ENCODE measurements at regions not wholly inside any gene's neighbourhood (a gene's known extent, or its start where the extent isn't known, plus 50 kb on each side); places are given as distances from the start of the nearest gene placed in this dataset.

DNA sequence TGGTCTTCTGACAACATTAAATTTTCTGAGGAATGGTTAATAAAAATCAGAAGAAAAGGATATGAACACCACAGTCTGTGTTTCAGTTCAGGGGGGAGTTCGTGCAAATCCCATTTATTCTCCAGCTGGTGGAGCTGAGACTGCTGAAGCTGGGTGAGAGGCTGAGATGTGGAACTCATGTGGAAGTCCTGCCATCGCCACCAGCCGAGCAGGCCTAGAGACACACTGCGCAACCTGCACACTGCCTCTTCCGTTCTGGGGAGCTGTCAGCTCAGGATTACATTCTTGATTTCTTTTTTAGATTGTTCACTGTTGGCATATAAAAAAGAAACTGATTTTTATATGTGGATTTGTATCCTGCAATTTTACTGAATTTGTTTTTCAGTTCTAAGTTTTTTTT lies 66.6 kb upstream of the ELOVL6 start:
- TF ChIP-seq, protein P1, sequence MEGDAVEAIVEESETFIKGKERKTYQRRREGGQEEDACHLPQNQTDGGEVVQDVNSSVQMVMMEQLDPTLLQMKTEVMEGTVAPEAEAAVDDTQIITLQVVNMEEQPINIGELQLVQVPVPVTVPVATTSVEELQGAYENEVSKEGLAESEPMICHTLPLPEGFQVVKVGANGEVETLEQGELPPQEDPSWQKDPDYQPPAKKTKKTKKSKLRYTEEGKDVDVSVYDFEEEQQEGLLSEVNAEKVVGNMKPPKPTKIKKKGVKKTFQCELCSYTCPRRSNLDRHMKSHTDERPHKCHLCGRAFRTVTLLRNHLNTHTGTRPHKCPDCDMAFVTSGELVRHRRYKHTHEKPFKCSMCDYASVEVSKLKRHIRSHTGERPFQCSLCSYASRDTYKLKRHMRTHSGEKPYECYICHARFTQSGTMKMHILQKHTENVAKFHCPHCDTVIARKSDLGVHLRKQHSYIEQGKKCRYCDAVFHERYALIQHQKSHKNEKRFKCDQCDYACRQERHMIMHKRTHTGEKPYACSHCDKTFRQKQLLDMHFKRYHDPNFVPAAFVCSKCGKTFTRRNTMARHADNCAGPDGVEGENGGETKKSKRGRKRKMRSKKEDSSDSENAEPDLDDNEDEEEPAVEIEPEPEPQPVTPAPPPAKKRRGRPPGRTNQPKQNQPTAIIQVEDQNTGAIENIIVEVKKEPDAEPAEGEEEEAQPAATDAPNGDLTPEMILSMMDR (IDR thresholded peaks at IDR 0.05; ENCODE audit: low read depth, low read length, missing input control), result no peak
- TF ChIP-seq, protein P2, sequence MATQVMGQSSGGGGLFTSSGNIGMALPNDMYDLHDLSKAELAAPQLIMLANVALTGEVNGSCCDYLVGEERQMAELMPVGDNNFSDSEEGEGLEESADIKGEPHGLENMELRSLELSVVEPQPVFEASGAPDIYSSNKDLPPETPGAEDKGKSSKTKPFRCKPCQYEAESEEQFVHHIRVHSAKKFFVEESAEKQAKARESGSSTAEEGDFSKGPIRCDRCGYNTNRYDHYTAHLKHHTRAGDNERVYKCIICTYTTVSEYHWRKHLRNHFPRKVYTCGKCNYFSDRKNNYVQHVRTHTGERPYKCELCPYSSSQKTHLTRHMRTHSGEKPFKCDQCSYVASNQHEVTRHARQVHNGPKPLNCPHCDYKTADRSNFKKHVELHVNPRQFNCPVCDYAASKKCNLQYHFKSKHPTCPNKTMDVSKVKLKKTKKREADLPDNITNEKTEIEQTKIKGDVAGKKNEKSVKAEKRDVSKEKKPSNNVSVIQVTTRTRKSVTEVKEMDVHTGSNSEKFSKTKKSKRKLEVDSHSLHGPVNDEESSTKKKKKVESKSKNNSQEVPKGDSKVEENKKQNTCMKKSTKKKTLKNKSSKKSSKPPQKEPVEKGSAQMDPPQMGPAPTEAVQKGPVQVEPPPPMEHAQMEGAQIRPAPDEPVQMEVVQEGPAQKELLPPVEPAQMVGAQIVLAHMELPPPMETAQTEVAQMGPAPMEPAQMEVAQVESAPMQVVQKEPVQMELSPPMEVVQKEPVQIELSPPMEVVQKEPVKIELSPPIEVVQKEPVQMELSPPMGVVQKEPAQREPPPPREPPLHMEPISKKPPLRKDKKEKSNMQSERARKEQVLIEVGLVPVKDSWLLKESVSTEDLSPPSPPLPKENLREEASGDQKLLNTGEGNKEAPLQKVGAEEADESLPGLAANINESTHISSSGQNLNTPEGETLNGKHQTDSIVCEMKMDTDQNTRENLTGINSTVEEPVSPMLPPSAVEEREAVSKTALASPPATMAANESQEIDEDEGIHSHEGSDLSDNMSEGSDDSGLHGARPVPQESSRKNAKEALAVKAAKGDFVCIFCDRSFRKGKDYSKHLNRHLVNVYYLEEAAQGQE (IDR thresholded peaks at IDR 0.05), result no peak

Measured in liver (tissue), 2 donors.